Mucosa of descending colon (tissue), 3 donors: ENCODE measurements at regions not wholly inside any gene's neighbourhood (a gene's known extent, or its start where the extent isn't known, plus 50 kb on each side); places are given as distances from the start of the nearest gene placed in this dataset.

Source experiments
- ATAC-seq: fragments of 200-7000 bp; cut with Tn5 transposase; one replicate; pipeline ENCODE4 v1.9.1; 2020; ENCODE audit warnings: mild to moderate bottlenecking, moderate library complexity
- DNase-seq, 3 donors: peaks; one replicate each; pipeline ENCODE4 v3.0.0-alpha.2; 2020
- H3K36me3 ChIP-seq: fragments of 200-600 bp; one replicate; pipeline ENCODE4 v1.8.0; 2021; ENCODE audit warnings: low read depth, mild to moderate bottlenecking
- H3K4me1 ChIP-seq: fragments of 200-600 bp; one replicate; pipeline ENCODE4 v1.8.0; 2021; ENCODE audit warnings: low read depth, mild to moderate bottlenecking
- H3K4me3 ChIP-seq: fragments of 200-600 bp; one replicate; pipeline ENCODE4 v1.8.0; 2021; ENCODE audit warnings: mild to moderate bottlenecking
- H3K9me3 ChIP-seq: fragments of 200-600 bp; one replicate; pipeline ENCODE4 v1.8.0; 2021; ENCODE audit warnings: mild to moderate bottlenecking
- CTCF ChIP-seq: fragments of 200-600 bp; IDR thresholded peaks from one replicate; pipeline ENCODE4 v1.8.0; 2022; ENCODE audit warnings: antibody characterized with exemption, mild to moderate bottlenecking
- intact Hi-C, 2 donors: fragments of 100-400 bp; cut with DNase I in 1 of 2; cut with micrococcal nuclease in 1 of 2; formaldehyde crosslinking; loops; one replicate each; pipeline versions ENCODE4 v1.11.0 to v1.11.1; 2022; cut with DNase I, micrococcal nuclease
- donor health status: DM: no; HTN: no; CAD: no; lungs with moderate emphysema.
- donor health status: DM: no; HTN: no; CAD: no.
- donor health status: DM: no; HTN: yes; CAD: no.

- peak; percentile 22 for ATAC-seq
- TF ChIP-seq CTCF: no peak
- Histone ChIP-seq H3K9me3 (no peaks in the 10 kb centered on the region), H3K4me1 (no peaks in the 10 kb centered on the region), H3K36me3 (no peaks in the 10 kb centered on the region), H3K4me3 (no peak overlapping the region)
- DNase-seq: no peak
- intact Hi-C loops: no loop called here
These were observed 279.3 kb upstream of the THBS1 start for GRCh38 chr15:39301589-39301999.

- no peak for ATAC-seq
- H3K4me1 ChIP-seq: no peaks in the 10 kb centered on the region
- no peaks in the 10 kb centered on the region for H3K9me3 ChIP-seq
- TF ChIP-seq CTCF: no peak
- no peak for DNase-seq
- intact Hi-C loops: no loop called here
- H3K4me3 ChIP-seq: no peak overlapping the region
- no peaks in the 10 kb centered on the region for H3K36me3 ChIP-seq
These were observed 277.9 kb upstream of the THBS1 start for GRCh38 chr15:39302936-39303335.

GRCh38 chr15:39304201-39304841 lies 276.6 kb upstream of the THBS1 start:
- no peak for TF ChIP-seq CTCF
- intact Hi-C loops: no loop called here
- ATAC-seq: no peak

DNA sequence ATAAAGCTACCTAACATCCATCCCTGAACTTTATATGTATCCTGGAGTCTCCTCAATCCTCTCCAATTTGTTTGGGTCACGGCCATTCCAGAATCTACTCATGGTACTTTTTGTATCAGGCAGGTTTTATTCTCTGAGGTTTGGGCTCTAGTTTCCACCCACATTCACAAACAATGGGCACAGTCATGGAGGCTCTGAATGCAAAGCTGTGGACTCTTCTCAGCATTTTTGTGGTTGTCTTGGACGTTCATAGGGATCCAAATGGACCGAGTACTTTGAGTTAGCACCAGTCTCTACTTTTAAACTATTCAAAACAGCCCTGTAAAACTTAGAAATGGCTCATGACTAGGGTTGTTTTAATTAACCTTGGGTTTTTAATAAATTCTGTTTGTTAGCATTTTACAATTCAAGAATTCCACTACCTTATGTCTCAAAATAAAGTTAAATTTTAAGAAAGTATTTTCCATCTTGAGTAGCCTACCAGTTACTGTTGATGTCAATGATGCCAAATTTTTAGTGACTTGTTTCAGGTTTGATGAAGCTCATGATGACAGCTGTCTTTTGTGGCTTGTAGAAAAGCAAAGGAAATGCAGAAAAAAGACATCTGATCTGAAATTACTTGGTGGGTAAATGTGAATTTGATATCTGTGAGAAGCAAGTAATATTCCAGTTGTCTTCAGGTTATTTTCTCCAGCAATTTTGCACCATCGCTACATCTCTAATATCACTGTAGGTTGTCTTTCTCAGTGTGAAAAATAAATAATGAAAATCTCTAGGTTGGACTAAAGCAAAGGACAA lies 275.7 kb upstream of the THBS1 start:
- H3K4me3 ChIP-seq: no peak overlapping the region
- no peaks in the 10 kb centered on the region for H3K9me3 ChIP-seq
- H3K4me1 ChIP-seq: no peaks in the 10 kb centered on the region
- no peak for ATAC-seq
- intact Hi-C loops: no loop called here
- no peak for TF ChIP-seq CTCF
- H3K36me3 ChIP-seq: no peaks in the 10 kb centered on the region
- DNase-seq: no peak

More at GRCh38 chr15:39304201-39304841, 276.6 kb upstream of the THBS1 start:
- Histone ChIP-seq H3K9me3 (no peaks in the 10 kb centered on the region), H3K4me1 (no peaks in the 10 kb centered on the region), H3K36me3 (no peaks in the 10 kb centered on the region), H3K4me3 (no peak overlapping the region)
- DNase-seq: no peak

DNA sequence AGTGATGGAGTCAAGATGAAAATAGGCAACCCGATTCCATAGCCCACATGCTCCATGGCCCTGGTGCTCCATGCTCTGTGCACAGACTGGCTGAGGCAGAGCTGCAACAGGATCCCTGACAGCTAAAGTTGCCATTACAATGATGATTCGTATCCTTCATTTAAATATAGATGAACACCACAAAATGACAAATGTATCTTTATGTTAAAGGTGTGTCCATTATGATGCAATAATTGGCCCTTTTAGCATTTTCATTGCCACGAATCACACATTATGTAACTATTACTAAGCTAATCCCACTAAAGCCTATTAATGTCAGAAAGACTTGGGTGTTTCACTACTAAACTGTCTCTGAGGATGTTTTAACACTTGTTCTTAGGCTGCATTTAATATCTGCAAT lies 270.2 kb upstream of the THBS1 start:
- DNase-seq (no peak), ATAC-seq (no peak)
- Histone ChIP-seq H3K4me1 (no peaks in the 10 kb centered on the region), H3K36me3 (no peaks in the 10 kb centered on the region), H3K4me3 (no peak overlapping the region), H3K9me3 (no peaks in the 10 kb centered on the region)
- no peak for TF ChIP-seq CTCF
- intact Hi-C loops: no loop called here
